ENCODE measurements at regions not wholly inside any gene's neighbourhood (a gene's known extent, or its start where the extent isn't known, plus 50 kb on each side); places are given as distances from the start of the nearest gene placed in this dataset.
"Not testable (repeated sequence)": the region's sequence is repeated elsewhere in the genome, so short reads cannot be mapped to it uniquely, and the experiment has no call there.

- no peak for DNase-seq (ENCODE audit: low read depth in 3 of 3)
These were observed 123.2 kb upstream of the CACNA2D1 start for GRCh38 chr7:82566752-82567151.

- DNase-seq (ENCODE audit: low read depth in 3 of 3), result no peak
These were observed 119.3 kb upstream of the CACNA2D1 start for GRCh38 chr7:82562716-82563404.

GRCh38 chr7:82559193-82559805 is 115.7 kb upstream of the CACNA2D1 start:
- DNase-seq (ENCODE audit: low read depth in 3 of 3), result no peak

GRCh38 chr7:82549616-82550285 is 106.2 kb upstream of the CACNA2D1 start:
- no peak for DNase-seq (ENCODE audit: low read depth in 3 of 3)

- no peak for DNase-seq (ENCODE audit: low read depth in 3 of 3)
These were observed 104.6 kb upstream of the CACNA2D1 start for GRCh38 chr7:82548141-82548688.

GRCh38 chr7:82542665-82543064 is 99.1 kb upstream of the CACNA2D1 start:
- no peak for DNase-seq (ENCODE audit: low read depth in 3 of 3)

GRCh38 chr7:82539969-82540368 is 96.4 kb upstream of the CACNA2D1 start:
- DNase-seq (ENCODE audit: low read depth in 3 of 3), result no peak

- DNase-seq (ENCODE audit: low read depth in 3 of 3), result no peak
These were observed 91.1 kb upstream of the CACNA2D1 start for GRCh38 chr7:82534684-82535083.

- DNase-seq (ENCODE audit: low read depth in 3 of 3), result no peak
These were observed 86.8 kb upstream of the CACNA2D1 start for GRCh38 chr7:82530361-82530760.

- no peak for DNase-seq (ENCODE audit: low read depth in 3 of 3)
These were observed 85.2 kb upstream of the CACNA2D1 start for GRCh38 chr7:82528577-82529310.

GRCh38 chr7:82527851-82528250 is 84.3 kb upstream of the CACNA2D1 start:
- DNase-seq (ENCODE audit: low read depth in 3 of 3), result no peak

- DNase-seq (ENCODE audit: low read depth in 3 of 3), result no peak
These were observed 78.4 kb upstream of the CACNA2D1 start for GRCh38 chr7:82521906-82522445.

GRCh38 chr7:82517050-82517449 is 73.5 kb upstream of the CACNA2D1 start:
- DNase-seq (ENCODE audit: low read depth in 3 of 3), result no peak

- no peak for DNase-seq (ENCODE audit: low read depth in 3 of 3)
These were observed 68.0 kb upstream of the CACNA2D1 start for GRCh38 chr7:82511542-82511941.

- DNase-seq (ENCODE audit: low read depth in 3 of 3), result no peak
These were observed 64.5 kb upstream of the CACNA2D1 start for GRCh38 chr7:82507976-82508677.

- DNase-seq (ENCODE audit: low read depth in 3 of 3), result no peak
These were observed 63.9 kb upstream of the CACNA2D1 start for GRCh38 chr7:82507365-82507975.

GRCh38 chr7:82506702-82507101 is 63.1 kb upstream of the CACNA2D1 start:
- DNase-seq (ENCODE audit: low read depth in 3 of 3), result no peak

GRCh38 chr7:82506208-82506607 is 62.6 kb upstream of the CACNA2D1 start:
- DNase-seq (ENCODE audit: low read depth in 3 of 3), result no peak

- no peak for DNase-seq (ENCODE audit: low read depth in 3 of 3)
These were observed 57.8 kb upstream of the CACNA2D1 start for GRCh38 chr7:82501346-82501745.

- DNase-seq (ENCODE audit: low read depth in 3 of 3), result not testable (repeated sequence)
These were observed 56.0 kb upstream of the CACNA2D1 start for GRCh38 chr7:82499546-82499945.

- no peak for DNase-seq (ENCODE audit: low read depth in 3 of 3)
These were observed 50.8 kb upstream of the CACNA2D1 start for GRCh38 chr7:82494420-82494819.
